ENCODE measurements at regions not wholly inside any gene's neighbourhood (a gene's known extent, or its start where the extent isn't known, plus 50 kb on each side); places are given as distances from the start of the nearest gene placed in this dataset.

- no peaks in the 10 kb centered on the region for H3K9me2 ChIP-seq (ENCODE audit: insufficient read depth)
- H3K36me3 Mint-ChIP-seq (ENCODE audit: low read depth): no peaks in the 10 kb centered on the region
- no peak overlapping the region for H3K4me2 ChIP-seq
- no peaks in the 10 kb centered on the region for H3K27me3 ChIP-seq (ENCODE audit: insufficient read depth)
- H3F3A ChIP-seq (replicated peaks; ENCODE audit: low read depth): no peaks in the 10 kb centered on the region
- no peaks in the 10 kb centered on the region for H4K20me1 ChIP-seq (replicated peaks; ENCODE audit: insufficient read depth)
- H3K27ac Mint-ChIP-seq: no peak overlapping the region
- peaks cover 3% of the 10 kb centered on the region for H3K27me3 Mint-ChIP-seq (ENCODE audit: insufficient read depth, low read depth, poor library complexity)
- ATAC-seq (no peak), DNase-seq (ENCODE audit: low spot score) (no peak)
- no peaks in the 10 kb centered on the region for H3K9me3 Mint-ChIP-seq
- no peak overlapping the region for H3K4me3 Mint-ChIP-seq
- no peak overlapping the region for H3K4me3 ChIP-seq
- no peaks in the 10 kb centered on the region for H3K4me1 Mint-ChIP-seq
- H3K27ac ChIP-seq (ENCODE audit: low read depth): no peak overlapping the region
- no peaks in the 10 kb centered on the region for H3K36me3 ChIP-seq (ENCODE audit: insufficient read depth)
- no peak overlapping the region for H2AFZ ChIP-seq
- no peaks in the 10 kb centered on the region for H3K79me2 ChIP-seq (replicated peaks; ENCODE audit: insufficient read depth)
- TF ChIP-seq POLR2AphosphoS5 (IDR thresholded peaks at IDR 0.05; ENCODE audit: low read depth) (no peak), CREB1 (CRISPR knock-in tag; IDR thresholded peaks at IDR 0.05; ENCODE audit: low read depth) (no peak), ETS1 (IDR thresholded peaks at IDR 0.05) (no peak), EZH2phosphoT487 (IDR thresholded peaks at IDR 0.05; ENCODE audit: unreplicated experiment) (no peak), EZH2 (IDR thresholded peaks at IDR 0.05; ENCODE audit: low read depth, unreplicated experiment) (no peak), STAT1 (IDR thresholded peaks at IDR 0.05; ENCODE audit: unreplicated experiment) (no peak), CTCF (conservative IDR thresholded peaks at IDR 0.05; ENCODE audit: low read depth in 2 of 2) (no peak), ZNF462 (CRISPR knock-in tag; IDR thresholded peaks at IDR 0.05) (no peak), REST (IDR thresholded peaks at IDR 0.05; ENCODE audit: unreplicated experiment) (no peak), NANOG (IDR thresholded peaks at IDR 0.05; ENCODE audit: borderline replicate concordance) (no peak), ZNF331 (CRISPR knock-in tag; IDR thresholded peaks at IDR 0.05; ENCODE audit: low read depth) (no peak), JUNB (IDR thresholded peaks at IDR 0.05; ENCODE audit: unreplicated experiment) (no peak), ZNF114 (CRISPR knock-in tag; IDR thresholded peaks at IDR 0.05) (no peak)
- H3K4me1 ChIP-seq (ENCODE audit: insufficient read depth): no peaks in the 10 kb centered on the region
Observed at GRCh38 chr1:116185161-116185701, 74.0 kb downstream of the MAB21L3 start.
